OCI-LY3 (cell line): ENCODE measurements at regions not wholly inside any gene's neighbourhood (a gene's known extent, or its start where the extent isn't known, plus 50 kb on each side); places are given as distances from the start of the nearest gene placed in this dataset.

Experiments
- EZH2phosphoT487 ChIP-seq: fragments of 200-600 bp; shearing (Covaris generic); IDR thresholded peaks from 2 replicates; pipeline ENCODE4 v1.6.1; 2018; ENCODE audit warnings: antibody characterized with exemption, mixed run types, low read depth
- TF ChIP-seq, protein P1 (sequence below): fragments of 200-600, 300-600 bp; sonication (generic); IDR thresholded peaks from 2 replicates; pipeline ENCODE4 v1.5.1; 2014; ENCODE audit warnings: antibody characterized with exemption, low read length, low read depth

DNA sequence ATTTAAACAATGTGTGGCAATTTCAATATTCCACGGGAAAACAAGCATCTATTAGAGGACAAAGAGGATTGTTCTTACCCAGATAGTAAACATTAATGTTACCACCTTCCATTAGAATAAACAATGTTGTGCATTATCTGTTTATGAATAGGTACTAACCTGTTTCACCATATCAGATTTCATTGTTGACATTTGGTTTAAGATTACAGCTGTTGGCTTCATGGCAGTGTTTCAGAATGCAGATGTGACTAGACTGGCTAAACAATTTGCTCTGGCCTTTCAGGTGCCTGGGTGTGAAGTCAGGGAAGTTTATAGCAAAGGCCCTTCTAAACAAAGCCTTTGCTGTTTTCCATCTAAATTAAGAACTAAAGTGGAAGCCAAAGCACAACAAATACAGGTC lies 464.7 kb upstream of the FAM47C start:
- TF ChIP-seq, protein P1, sequence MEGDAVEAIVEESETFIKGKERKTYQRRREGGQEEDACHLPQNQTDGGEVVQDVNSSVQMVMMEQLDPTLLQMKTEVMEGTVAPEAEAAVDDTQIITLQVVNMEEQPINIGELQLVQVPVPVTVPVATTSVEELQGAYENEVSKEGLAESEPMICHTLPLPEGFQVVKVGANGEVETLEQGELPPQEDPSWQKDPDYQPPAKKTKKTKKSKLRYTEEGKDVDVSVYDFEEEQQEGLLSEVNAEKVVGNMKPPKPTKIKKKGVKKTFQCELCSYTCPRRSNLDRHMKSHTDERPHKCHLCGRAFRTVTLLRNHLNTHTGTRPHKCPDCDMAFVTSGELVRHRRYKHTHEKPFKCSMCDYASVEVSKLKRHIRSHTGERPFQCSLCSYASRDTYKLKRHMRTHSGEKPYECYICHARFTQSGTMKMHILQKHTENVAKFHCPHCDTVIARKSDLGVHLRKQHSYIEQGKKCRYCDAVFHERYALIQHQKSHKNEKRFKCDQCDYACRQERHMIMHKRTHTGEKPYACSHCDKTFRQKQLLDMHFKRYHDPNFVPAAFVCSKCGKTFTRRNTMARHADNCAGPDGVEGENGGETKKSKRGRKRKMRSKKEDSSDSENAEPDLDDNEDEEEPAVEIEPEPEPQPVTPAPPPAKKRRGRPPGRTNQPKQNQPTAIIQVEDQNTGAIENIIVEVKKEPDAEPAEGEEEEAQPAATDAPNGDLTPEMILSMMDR, result no peak
- no peak for TF ChIP-seq EZH2phosphoT487
